Ovary (tissue), 3 donors: ENCODE measurements at regions not wholly inside any gene's neighbourhood (a gene's known extent, or its start where the extent isn't known, plus 50 kb on each side); places are given as distances from the start of the nearest gene placed in this dataset.

Source experiments
- CTCF ChIP-seq, 3 donors: fragments of 450-650 bp in 2 of 3; fragments of 200-600 bp in 1 of 3; IDR thresholded peaks; one replicate each; pipeline versions ENCODE4 v1.5.1 to v1.8.0; 2016 to 2022; ENCODE audit warnings: antibody characterized with exemption in 3 of 3, mild to moderate bottlenecking in 1 of 3
- EP300 ChIP-seq: sonication (generic); formaldehyde crosslinking; IDR thresholded peaks from one replicate; pipeline ENCODE4 v1.6.1; 2017; ENCODE audit warnings: antibody characterized with exemption
- POLR2A ChIP-seq: fragments of 450-650 bp; IDR thresholded peaks from one replicate; pipeline ENCODE4 v1.6.1; 2017; ENCODE audit warnings: antibody characterized with exemption, mild to moderate bottlenecking, moderate library complexity
- donor health status: DM: no; HTN: no; CAD: no.

- TF ChIP-seq CTCF (IDR thresholded peaks at IDR 0.05) (no peak), EP300 (no peak), POLR2A (no peak)
Observed at GRCh38 chr1:221987860-221988520, 246.1 kb upstream of the DUSP10 start.
